IPS-15b (cell line): ENCODE measurements at regions not wholly inside any gene's neighbourhood (a gene's known extent, or its start where the extent isn't known, plus 50 kb on each side); places are given as distances from the start of the nearest gene placed in this dataset.
A peak's percentile ranks its signal among the peaks of the same experiment; 100 is the strongest.

Experiments
- H3K27me3 ChIP-seq: one replicate; pipeline ENCODE4 v1.6.1; 2013; ENCODE audit warnings: low read length; ENCODE audit not compliant: control insufficient read depth, insufficient read depth
- H3K36me3 ChIP-seq: one replicate; pipeline ENCODE4 v1.6.1; 2013; ENCODE audit warnings: low read length; ENCODE audit not compliant: control insufficient read depth, insufficient read depth
- H3K4me1 ChIP-seq: one replicate; pipeline ENCODE4 v1.6.1; 2013; ENCODE audit warnings: mild to moderate bottlenecking, low read length; ENCODE audit not compliant: control insufficient read depth, insufficient read depth
- H3K4me3 ChIP-seq: one replicate; pipeline ENCODE4 v1.5.1; 2013; ENCODE audit warnings: low read depth, low read length
- H3K9ac ChIP-seq: one replicate; pipeline ENCODE4 v1.6.1; 2013; ENCODE audit warnings: low read depth, mild to moderate bottlenecking, low read length
- H3K9me3 ChIP-seq: one replicate; pipeline ENCODE4 v1.6.1; 2013; ENCODE audit warnings: mild to moderate bottlenecking, low read length; ENCODE audit not compliant: control insufficient read depth, insufficient read depth

- Histone ChIP-seq H3K4me1 (no peaks in the 10 kb centered on the region), H3K4me3 (no peak overlapping the region), H3K27me3 (no peaks in the 10 kb centered on the region), H3K9ac (no peak overlapping the region), H3K9me3 (no peaks in the 10 kb centered on the region), H3K36me3 (no peaks in the 10 kb centered on the region)
Measured at GRCh38 chr7:132051311-132051710, 494.9 kb upstream of the PODXL start.

DNA sequence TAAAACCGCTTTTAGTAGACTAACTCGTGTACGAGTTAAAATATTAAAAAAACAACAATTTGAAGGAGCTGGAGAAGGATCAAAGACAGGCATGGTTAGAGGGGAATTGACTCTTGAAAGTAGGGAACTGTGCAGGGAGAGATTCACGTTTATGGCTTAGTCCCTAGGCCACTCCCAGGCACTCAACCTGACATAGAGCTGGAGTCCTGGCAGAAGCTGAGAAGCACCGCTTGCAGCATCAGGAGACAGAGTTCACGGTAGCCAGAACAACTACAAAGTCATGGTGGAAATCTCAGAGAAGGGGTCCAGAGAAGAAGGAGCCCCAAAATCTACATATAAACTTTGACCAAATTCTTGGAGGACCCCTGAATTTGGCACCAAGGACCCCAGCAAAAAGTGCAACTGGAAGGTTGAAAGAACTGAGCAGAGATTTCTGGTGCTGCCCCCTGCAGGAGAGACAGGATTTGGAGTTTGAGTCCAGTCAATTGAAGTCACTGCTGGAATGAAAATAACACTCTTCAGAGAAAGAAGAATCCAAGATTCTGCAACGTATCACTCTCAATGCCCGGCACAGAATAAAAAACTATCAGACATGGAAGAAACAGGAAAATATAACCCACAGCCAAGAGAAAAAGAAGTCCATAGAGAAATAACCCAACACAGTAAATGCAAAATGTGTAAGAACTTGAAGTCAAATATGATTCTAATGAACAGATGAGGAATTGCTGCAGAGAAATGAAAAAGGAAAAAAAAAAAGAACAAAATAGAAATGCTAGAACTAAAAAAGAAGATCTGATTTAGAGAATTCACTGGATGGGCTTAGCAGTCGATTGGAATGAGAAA, 493.3 kb upstream of the PODXL start:
- H3K4me3 ChIP-seq = peak overlapping the region; percentile 21
- no peaks in the 10 kb centered on the region for H3K4me1 ChIP-seq
- H3K27me3 ChIP-seq = no peaks in the 10 kb centered on the region
- peak overlapping the region; percentile 38 for H3K9ac ChIP-seq
- no peaks in the 10 kb centered on the region for H3K9me3 ChIP-seq
- H3K36me3 ChIP-seq = no peaks in the 10 kb centered on the region

DNA sequence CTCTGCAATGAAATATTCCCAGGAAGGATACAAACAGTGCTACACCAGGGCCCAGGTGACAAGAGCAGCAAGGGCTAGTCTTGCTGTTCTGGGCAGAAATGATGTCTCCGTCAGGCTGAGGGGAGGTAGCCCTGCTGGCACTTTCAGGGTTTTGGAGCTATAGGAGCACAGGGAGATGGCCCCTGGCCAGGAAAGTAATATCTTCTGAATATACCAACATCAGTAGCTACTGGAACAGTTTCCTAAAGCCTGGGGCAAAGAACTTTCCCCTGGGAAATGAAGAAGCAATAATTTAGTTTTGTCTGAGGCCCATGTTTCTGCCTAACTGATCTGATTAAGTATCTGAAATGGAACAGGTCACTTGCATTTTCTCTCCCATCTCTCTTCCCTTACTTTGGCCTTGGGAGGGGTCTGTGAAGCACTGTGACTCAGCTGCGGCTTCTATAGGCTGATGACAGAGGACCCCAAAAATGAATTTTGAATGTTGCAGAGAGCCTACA, 489.1 kb upstream of the PODXL start:
- Histone ChIP-seq H3K4me1 (no peaks in the 10 kb centered on the region), H3K4me3 (no peak overlapping the region), H3K27me3 (no peaks in the 10 kb centered on the region), H3K36me3 (no peaks in the 10 kb centered on the region), H3K9me3 (no peaks in the 10 kb centered on the region), H3K9ac (no peak overlapping the region)

- no peaks in the 10 kb centered on the region for H3K4me1 ChIP-seq
- no peaks in the 10 kb centered on the region for H3K36me3 ChIP-seq
- H3K4me3 ChIP-seq = no peak overlapping the region
Measured at GRCh38 chr7:132045002-132045401, 488.6 kb upstream of the PODXL start.

GRCh38 chr7:132044247-132044646, 487.8 kb upstream of the PODXL start:
- no peaks in the 10 kb centered on the region for H3K27me3 ChIP-seq
- no peaks in the 10 kb centered on the region for H3K4me1 ChIP-seq
- H3K4me3 ChIP-seq = no peak overlapping the region
- H3K36me3 ChIP-seq = no peaks in the 10 kb centered on the region
- no peaks in the 10 kb centered on the region for H3K9me3 ChIP-seq
- H3K9ac ChIP-seq = no peak overlapping the region

More at GRCh38 chr7:132045002-132045401, 488.6 kb upstream of the PODXL start:
- Histone ChIP-seq H3K9me3 (no peaks in the 10 kb centered on the region), H3K9ac (no peak overlapping the region), H3K27me3 (no peaks in the 10 kb centered on the region)

- H3K36me3 ChIP-seq = no peaks in the 10 kb centered on the region
- no peak overlapping the region for H3K4me3 ChIP-seq
- no peaks in the 10 kb centered on the region for H3K9me3 ChIP-seq
- no peaks in the 10 kb centered on the region for H3K27me3 ChIP-seq
- H3K4me1 ChIP-seq = no peaks in the 10 kb centered on the region
- H3K9ac ChIP-seq = no peak overlapping the region
Measured at GRCh38 chr7:132041108-132041507, 484.7 kb upstream of the PODXL start.

GRCh38 chr7:132035517-132036362, 479.3 kb upstream of the PODXL start:
- Histone ChIP-seq H3K36me3 (no peaks in the 10 kb centered on the region), H3K27me3 (no peaks in the 10 kb centered on the region), H3K9ac (no peak overlapping the region), H3K4me3 (no peak overlapping the region), H3K9me3 (no peaks in the 10 kb centered on the region), H3K4me1 (peaks cover 3% of the 10 kb centered on the region)

GRCh38 chr7:132034748-132035416, 478.5 kb upstream of the PODXL start:
- no peaks in the 10 kb centered on the region for H3K9me3 ChIP-seq
- no peak overlapping the region for H3K9ac ChIP-seq
- H3K4me3 ChIP-seq = no peak overlapping the region
- H3K27me3 ChIP-seq = no peaks in the 10 kb centered on the region
- H3K36me3 ChIP-seq = no peaks in the 10 kb centered on the region
- H3K4me1 ChIP-seq = peaks cover 3% of the 10 kb centered on the region

DNA sequence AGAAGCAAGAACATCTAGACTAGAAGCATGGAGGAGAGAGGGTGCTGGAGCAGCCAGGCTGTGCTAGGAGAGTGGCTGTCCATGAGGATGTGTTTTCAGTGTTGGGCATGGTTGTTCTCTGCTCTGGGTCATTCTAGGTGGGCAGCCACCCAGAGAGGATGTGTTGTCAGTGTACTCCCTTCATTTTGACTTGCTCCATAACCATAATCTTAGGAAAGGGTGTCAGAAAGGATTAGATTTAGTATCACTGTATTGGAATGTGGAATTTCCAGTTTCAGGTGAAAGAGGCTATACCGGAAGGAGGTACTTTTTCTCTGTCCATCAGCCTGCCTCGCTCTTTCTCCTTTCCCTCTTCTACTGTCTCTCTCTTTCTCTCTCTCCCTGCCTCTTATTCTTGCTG, 474.5 kb upstream of the PODXL start:
- H3K9ac ChIP-seq = no peak overlapping the region
- H3K9me3 ChIP-seq = no peaks in the 10 kb centered on the region
- peaks cover 3% of the 10 kb centered on the region for H3K4me1 ChIP-seq
- H3K36me3 ChIP-seq = no peaks in the 10 kb centered on the region
- H3K4me3 ChIP-seq = no peak overlapping the region
- H3K27me3 ChIP-seq = no peaks in the 10 kb centered on the region

DNA sequence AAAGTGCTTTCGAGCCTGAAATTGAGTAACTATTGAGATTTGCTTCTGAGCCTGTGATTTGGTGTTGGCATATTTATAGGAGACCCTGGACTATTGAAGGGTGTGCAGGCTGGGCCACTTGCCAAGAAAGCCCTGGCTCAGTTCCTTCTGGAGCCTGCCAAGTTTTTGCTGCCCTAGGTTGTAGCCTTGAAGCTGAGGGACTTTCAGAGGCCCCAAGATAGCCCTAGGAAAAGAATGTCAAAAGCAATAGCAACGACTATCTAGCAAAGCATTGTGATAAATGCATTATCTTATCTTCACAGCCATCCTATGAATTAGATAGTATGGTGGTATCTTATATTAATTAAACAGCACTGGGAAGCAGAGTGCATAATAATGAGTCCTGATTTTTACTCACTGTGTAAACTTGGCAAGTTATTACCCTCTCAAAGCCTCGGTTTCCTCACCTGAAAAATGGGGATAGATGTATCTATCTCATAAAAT, 473.7 kb upstream of the PODXL start:
- Histone ChIP-seq H3K9me3 (no peaks in the 10 kb centered on the region), H3K4me1 (no peaks in the 10 kb centered on the region), H3K4me3 (no peak overlapping the region), H3K36me3 (no peaks in the 10 kb centered on the region), H3K9ac (no peak overlapping the region), H3K27me3 (no peaks in the 10 kb centered on the region)

- no peaks in the 10 kb centered on the region for H3K36me3 ChIP-seq
- no peak overlapping the region for H3K9ac ChIP-seq
- no peaks in the 10 kb centered on the region for H3K4me1 ChIP-seq
- no peak overlapping the region for H3K4me3 ChIP-seq
- no peaks in the 10 kb centered on the region for H3K9me3 ChIP-seq
- H3K27me3 ChIP-seq = no peaks in the 10 kb centered on the region
Measured at GRCh38 chr7:132029369-132030085, 473.1 kb upstream of the PODXL start.
